Panc1 (cell line): ENCODE measurements at regions not wholly inside any gene's neighbourhood (a gene's known extent, or its start where the extent isn't known, plus 50 kb on each side); places are given as distances from the start of the nearest gene placed in this dataset.

Experiments used
- CTCF ChIP-seq: fragments of 450-650 bp; IDR thresholded peaks from 2 replicates; pipeline ENCODE4 v1.5.1; 2017; ENCODE audit warnings: mild to moderate bottlenecking
- POLR2AphosphoS5 ChIP-seq: IDR thresholded peaks from 2 replicates; pipeline ENCODE4 v1.6.1; 2012; ENCODE audit warnings: mild to moderate bottlenecking, low read depth, low read length, moderate library complexity
- SIN3A ChIP-seq: IDR thresholded peaks from 2 replicates; pipeline ENCODE4 v1.6.1; 2012; ENCODE audit warnings: low read depth, mild to moderate bottlenecking, low read length, moderate library complexity, borderline replicate concordance; ENCODE audit not compliant: insufficient read depth

GRCh38 chr19:28526038-28526437 is 686.9 kb downstream of the UQCRFS1 start:
- TF ChIP-seq CTCF (no peak), POLR2AphosphoS5 (no peak), SIN3A (no peak)
